CD4-positive, CD25-positive, alpha-beta regulatory T cell (primary cell): ENCODE measurements at regions not wholly inside any gene's neighbourhood (a gene's known extent, or its start where the extent isn't known, plus 50 kb on each side); places are given as distances from the start of the nearest gene placed in this dataset.

Experiments
- ATAC-seq, 2 donors: fragments of 150-1000 bp; cut with Tn5 transposase; one replicate each; pipeline ENCODE4 v1.10.0; 2021; ENCODE audit warnings: low read depth in 2 of 2, moderate number of reproducible peaks in 2 of 2, moderate library complexity in 1 of 2
- DNase-seq, 3 donors: peaks; one replicate each; pipeline versions ENCODE4 v3.0.0 to v3.0.0-alpha.2; 2012 to 2022; ENCODE audit warnings: mixed read lengths in 1 of 3
- H3K27ac ChIP-seq: one replicate; pipeline ENCODE4 v1.7.0; 2013; ENCODE audit warnings: mild to moderate bottlenecking, low read length; ENCODE audit not compliant: insufficient read depth, poor library complexity, severe bottlenecking
- H3K27me3 ChIP-seq: one replicate; pipeline ENCODE4 v1.7.0; 2013; ENCODE audit warnings: low read length; ENCODE audit not compliant: control insufficient read depth, insufficient read depth
- H3K36me3 ChIP-seq: one replicate; pipeline ENCODE4 v1.7.0; 2013; ENCODE audit warnings: mild to moderate bottlenecking, low read length, moderate library complexity; ENCODE audit not compliant: control insufficient read depth, insufficient read depth
- H3K4me1 ChIP-seq: 2 replicates; pipeline ENCODE4 v1.7.0; 2013; ENCODE audit warnings: mild to moderate bottlenecking, low read length; ENCODE audit not compliant: insufficient read depth, control insufficient read depth, poor library complexity, severe bottlenecking
- H3K4me3 ChIP-seq: one replicate; pipeline ENCODE4 v1.7.0; 2013; ENCODE audit warnings: low read depth, mild to moderate bottlenecking, low read length, moderate library complexity
- H3K9me3 ChIP-seq, 2 experiments: 1 replicate in 1 of 2; 2 replicates in 1 of 2; pipeline ENCODE4 v1.7.0; 2013; ENCODE audit warnings: low read length in 2 of 2, mild to moderate bottlenecking in 1 of 2, moderate library complexity in 1 of 2; ENCODE audit not compliant: control insufficient read depth in 2 of 2
- H3K27ac Mint-ChIP-seq, 3 donors: one replicate each; pipeline ENCODE4 v1.8.0; 2020 to 2022; ENCODE audit warnings: mild to moderate bottlenecking in 3 of 3, mixed read lengths in 3 of 3, moderate library complexity in 2 of 3
- H3K27me3 Mint-ChIP-seq: one replicate; pipeline ENCODE4 v1.8.0; 2022; ENCODE audit warnings: mild to moderate bottlenecking, mixed read lengths
- H3K36me3 Mint-ChIP-seq: one replicate; pipeline ENCODE4 v1.8.0; 2020; ENCODE audit warnings: mixed read lengths
- H3K4me1 Mint-ChIP-seq, 4 donors: one replicate each; pipeline ENCODE4 v1.8.0; 2020 to 2022; ENCODE audit warnings: mixed read lengths in 4 of 4, mild to moderate bottlenecking in 1 of 4
- H3K4me3 Mint-ChIP-seq, 4 donors: one replicate each; pipeline ENCODE4 v1.8.0; 2020 to 2022; ENCODE audit warnings: mild to moderate bottlenecking in 4 of 4, mixed read lengths in 4 of 4, moderate library complexity in 3 of 4
- H3K9me3 Mint-ChIP-seq, 7 donors: one replicate each; pipeline ENCODE4 v1.8.0; 2020 to 2022; ENCODE audit warnings: mixed read lengths in 7 of 7, mild to moderate bottlenecking in 3 of 7, moderate library complexity in 2 of 7

DNA sequence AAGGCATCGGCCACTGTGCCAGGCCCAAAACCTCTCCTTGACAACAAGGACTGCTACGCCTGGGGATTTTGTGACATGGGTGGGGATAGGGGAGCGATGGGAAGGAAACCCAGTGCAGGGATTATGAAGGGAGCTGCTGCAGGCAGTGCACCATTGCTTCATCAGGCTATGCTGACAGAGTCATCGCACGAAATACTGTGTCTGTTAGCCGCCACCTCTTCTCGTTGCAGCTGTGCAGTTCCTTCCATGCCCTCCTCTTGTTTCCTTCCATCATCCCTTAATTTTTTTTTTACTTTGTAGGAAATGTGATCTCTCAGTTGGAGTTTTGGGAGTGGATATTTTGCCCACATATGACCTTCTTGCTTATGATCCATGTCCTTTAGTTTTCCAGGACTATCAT lies 178.7 kb downstream of the RFC3 start:
- ATAC-seq (no peak), DNase-seq (no peak)
- Histone ChIP-seq H3K36me3 (no peaks in the 10 kb centered on the region), H3K4me3 (no peak overlapping the region), H3K27ac (no peak overlapping the region), H3K9me3 (no peaks in the 10 kb centered on the region), H3K4me1 (no peaks in the 10 kb centered on the region), H3K27me3 (no peaks in the 10 kb centered on the region)
- H3K27ac Mint-ChIP-seq, result no peak overlapping the region
- H3K27me3 Mint-ChIP-seq, result no peaks in the 10 kb centered on the region
- H3K4me3 Mint-ChIP-seq, result no peak overlapping the region
- H3K9me3 Mint-ChIP-seq, result peaks cover 0 to 3% (median 0%) of the 10 kb centered on the region in 7 donors
- H3K4me1 Mint-ChIP-seq, result no peaks in the 10 kb centered on the region
- H3K36me3 Mint-ChIP-seq, result no peaks in the 10 kb centered on the region

DNA sequence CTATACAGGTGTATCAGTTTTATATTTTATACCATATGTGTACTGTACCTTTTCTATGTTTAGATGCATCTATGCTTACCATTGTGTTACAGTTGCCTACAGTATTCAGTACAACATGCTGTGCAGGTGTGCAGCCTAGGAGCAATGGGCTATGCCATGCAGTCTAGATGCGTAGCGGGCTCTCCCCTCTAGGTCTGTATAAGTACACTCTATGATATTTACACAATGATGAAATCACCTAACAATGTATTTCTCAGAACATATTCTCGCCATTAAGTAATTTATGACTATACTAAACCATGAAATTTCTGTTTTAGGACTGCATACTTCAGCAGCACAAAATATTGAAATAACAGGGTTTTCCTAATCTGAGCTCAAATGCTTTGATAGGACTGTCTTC lies 179.6 kb downstream of the RFC3 start:
- Histone ChIP-seq H3K27ac (no peak overlapping the region), H3K36me3 (no peaks in the 10 kb centered on the region), H3K27me3 (no peaks in the 10 kb centered on the region), H3K4me3 (no peak overlapping the region), H3K4me1 (no peaks in the 10 kb centered on the region), H3K9me3 (no peaks in the 10 kb centered on the region)
- H3K27me3 Mint-ChIP-seq, result no peaks in the 10 kb centered on the region
- DNase-seq (no peak), ATAC-seq (no peak)
- H3K4me3 Mint-ChIP-seq, result no peak overlapping the region
- H3K4me1 Mint-ChIP-seq, result no peaks in the 10 kb centered on the region
- peaks cover 0 to 3% (median 0%) of the 10 kb centered on the region in 7 donors for H3K9me3 Mint-ChIP-seq
- no peak overlapping the region for H3K27ac Mint-ChIP-seq
- no peaks in the 10 kb centered on the region for H3K36me3 Mint-ChIP-seq

DNA sequence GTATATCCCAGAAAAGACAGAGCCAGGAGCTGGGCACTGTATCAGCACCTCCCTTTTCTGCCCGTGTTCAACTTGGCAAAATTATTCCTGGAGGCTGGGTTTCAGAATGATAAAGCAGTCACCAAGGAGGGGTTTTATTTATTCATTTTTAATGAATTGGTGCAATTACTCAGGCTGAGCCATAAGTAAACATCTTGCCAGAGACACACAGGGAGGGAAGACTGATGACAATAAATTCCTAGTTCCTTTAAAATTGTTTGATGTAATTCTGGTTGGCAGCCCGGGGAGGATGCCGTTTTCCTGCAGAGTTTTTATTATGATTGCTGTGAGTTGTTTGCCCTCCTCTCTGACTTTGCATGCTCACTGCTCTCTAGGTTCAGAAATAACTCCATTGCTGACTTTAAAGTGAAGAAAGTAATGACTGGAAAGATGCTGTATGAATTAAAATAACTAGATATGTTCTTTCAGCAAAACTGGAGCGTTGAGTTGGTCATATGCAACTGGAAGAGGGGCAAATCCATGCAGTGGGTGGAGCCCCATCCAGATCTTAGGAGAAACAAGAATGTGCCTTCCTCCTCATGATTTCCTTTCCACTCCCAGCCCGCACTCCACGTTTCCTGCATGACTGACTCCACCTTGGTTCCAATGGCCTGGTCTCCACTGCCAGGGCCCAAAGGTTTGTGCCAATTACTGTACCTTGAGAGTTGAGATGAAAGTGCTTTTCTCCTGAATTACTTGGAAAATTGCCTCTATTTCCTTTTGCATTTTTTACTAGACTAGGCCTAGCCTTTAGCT lies 182.1 kb downstream of the RFC3 start:
- H3K4me3 Mint-ChIP-seq, result no peak overlapping the region
- peaks cover 0 to 4% (median 0%) of the 10 kb centered on the region in 7 donors for H3K9me3 Mint-ChIP-seq
- no peak overlapping the region for H3K4me3 ChIP-seq
- no peaks in the 10 kb centered on the region for H3K27me3 ChIP-seq
- H3K36me3 Mint-ChIP-seq, result no peaks in the 10 kb centered on the region
- DNase-seq (no peak), ATAC-seq (no peak)
- no peaks in the 10 kb centered on the region for H3K4me1 Mint-ChIP-seq
- no peaks in the 10 kb centered on the region for H3K4me1 ChIP-seq
- H3K27ac Mint-ChIP-seq, result no peak overlapping the region
- H3K36me3 ChIP-seq, result no peaks in the 10 kb centered on the region
- H3K27me3 Mint-ChIP-seq, result no peaks in the 10 kb centered on the region
- H3K9me3 ChIP-seq, result no peaks in the 10 kb centered on the region
- H3K27ac ChIP-seq, result no peak overlapping the region

DNA sequence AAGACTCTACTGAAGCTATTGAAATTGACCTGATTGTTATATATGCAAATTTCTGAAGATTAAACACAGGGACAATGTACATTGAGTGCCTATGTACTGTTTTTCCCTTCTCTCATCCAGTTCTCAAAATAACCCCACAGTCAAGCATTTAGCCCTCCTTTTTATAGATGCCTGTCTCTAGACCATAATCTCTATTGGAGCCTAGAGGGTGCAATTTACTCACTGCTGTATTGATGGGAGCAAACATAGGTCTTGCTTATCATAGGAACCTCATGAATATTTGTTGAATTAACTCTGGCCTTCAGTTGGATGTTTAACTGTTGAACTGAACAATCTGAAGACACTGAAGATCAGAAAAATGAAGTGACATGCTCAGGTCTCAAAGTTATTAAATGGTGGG lies 183.0 kb downstream of the RFC3 start:
- no peaks in the 10 kb centered on the region for H3K4me1 ChIP-seq
- ATAC-seq, result no peak
- no peaks in the 10 kb centered on the region for H3K9me3 ChIP-seq
- H3K27ac ChIP-seq, result no peak overlapping the region
- no peak overlapping the region for H3K4me3 Mint-ChIP-seq
- H3K4me1 Mint-ChIP-seq, result no peaks in the 10 kb centered on the region
- no peaks in the 10 kb centered on the region for H3K27me3 Mint-ChIP-seq
- H3K9me3 Mint-ChIP-seq, result peaks cover 0 to 4% (median 0%) of the 10 kb centered on the region in 7 donors
- no peak overlapping the region for H3K4me3 ChIP-seq
- no peak overlapping the region for H3K27ac Mint-ChIP-seq
- no peak for DNase-seq
- no peaks in the 10 kb centered on the region for H3K36me3 ChIP-seq
- H3K36me3 Mint-ChIP-seq, result no peaks in the 10 kb centered on the region
- H3K27me3 ChIP-seq, result no peaks in the 10 kb centered on the region

DNA sequence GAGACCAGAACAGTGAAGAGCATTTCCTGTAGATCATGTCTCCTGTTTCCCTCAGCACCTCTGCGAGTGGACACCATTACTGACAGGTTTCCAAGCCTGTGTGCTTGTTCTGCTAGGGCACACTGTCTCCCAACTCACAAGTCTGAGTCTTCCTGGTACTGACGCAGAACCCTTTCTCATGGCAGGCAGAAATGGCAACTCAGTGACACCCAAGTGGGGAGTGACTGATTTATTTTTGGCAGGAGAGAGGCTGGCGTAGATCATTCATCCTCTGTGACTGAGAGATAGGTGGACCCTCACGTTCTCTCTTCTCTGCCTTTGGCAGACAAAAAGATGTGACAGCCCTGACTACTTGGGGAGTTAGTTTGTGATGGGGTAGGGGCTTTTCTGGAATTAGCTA lies 183.4 kb downstream of the RFC3 start:
- H3K4me3 Mint-ChIP-seq, result no peak overlapping the region
- H3K27me3 ChIP-seq, result no peaks in the 10 kb centered on the region
- H3K36me3 Mint-ChIP-seq, result no peaks in the 10 kb centered on the region
- peak overlapping the region in 1 of 3 donors; percentile 21 for H3K27ac Mint-ChIP-seq
- H3K27me3 Mint-ChIP-seq, result no peaks in the 10 kb centered on the region
- DNase-seq (no peak), ATAC-seq (no peak)
- no peak overlapping the region for H3K4me3 ChIP-seq
- H3K9me3 Mint-ChIP-seq, result peaks cover 0 to 4% (median 0%) of the 10 kb centered on the region in 7 donors
- H3K4me1 ChIP-seq, result no peaks in the 10 kb centered on the region
- no peaks in the 10 kb centered on the region for H3K4me1 Mint-ChIP-seq
- H3K27ac ChIP-seq, result no peak overlapping the region
- no peaks in the 10 kb centered on the region for H3K9me3 ChIP-seq
- H3K36me3 ChIP-seq, result no peaks in the 10 kb centered on the region

DNA sequence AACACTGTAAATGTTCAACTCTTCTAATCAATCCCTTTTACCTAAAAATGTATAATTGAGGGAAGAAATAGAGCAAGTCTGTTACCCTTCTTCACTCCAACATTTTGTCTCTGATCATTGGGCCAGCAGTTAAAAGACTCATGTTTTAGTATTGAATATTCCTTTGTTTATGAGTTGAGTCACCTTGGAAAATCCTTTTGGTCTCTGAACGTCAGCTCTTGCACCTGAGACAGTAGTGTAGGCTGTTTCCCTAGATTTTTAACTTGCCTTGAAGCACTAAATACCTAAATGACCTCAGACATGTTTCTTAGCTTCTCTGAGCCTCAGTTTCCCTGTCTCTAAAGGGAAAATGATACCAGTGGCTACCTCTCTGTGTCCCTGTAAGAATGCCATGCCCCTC lies 184.2 kb downstream of the RFC3 start:
- Mint-ChIP-seq H3K4me3 (no peak overlapping the region), H3K9me3 (peaks cover 0 to 4% (median 0%) of the 10 kb centered on the region in 7 donors), H3K27ac (no peak overlapping the region), H3K4me1 (no peaks in the 10 kb centered on the region), H3K27me3 (no peaks in the 10 kb centered on the region), H3K36me3 (no peaks in the 10 kb centered on the region)
- ATAC-seq (no peak), DNase-seq (no peak)
- no peaks in the 10 kb centered on the region for H3K27me3 ChIP-seq
- no peak overlapping the region for H3K27ac ChIP-seq
- H3K4me1 ChIP-seq, result no peaks in the 10 kb centered on the region
- no peaks in the 10 kb centered on the region for H3K9me3 ChIP-seq
- no peak overlapping the region for H3K4me3 ChIP-seq
- H3K36me3 ChIP-seq, result no peaks in the 10 kb centered on the region

DNA sequence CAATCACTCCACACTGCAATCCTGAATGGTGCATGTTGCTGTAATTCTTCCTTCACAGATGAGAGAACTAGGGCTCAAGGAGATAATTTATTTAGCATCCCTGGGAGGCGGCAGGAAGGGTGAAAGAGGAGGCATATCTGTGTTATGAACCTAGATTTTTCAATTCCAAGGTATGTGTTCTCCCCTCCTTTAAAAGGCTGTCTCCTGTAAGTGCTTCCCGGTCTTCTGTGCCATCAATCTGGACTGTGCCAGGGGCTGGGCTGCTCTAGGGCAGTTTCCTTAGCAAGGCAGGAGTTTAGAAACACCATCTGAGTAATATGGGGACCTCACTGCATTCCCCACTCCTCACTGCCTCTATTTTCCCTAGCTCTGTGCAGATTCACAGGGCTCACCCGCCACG lies 185.0 kb downstream of the RFC3 start:
- no peak overlapping the region for H3K4me3 ChIP-seq
- H3K4me3 Mint-ChIP-seq, result no peak overlapping the region
- no peaks in the 10 kb centered on the region for H3K9me3 ChIP-seq
- no peak overlapping the region for H3K27ac ChIP-seq
- no peaks in the 10 kb centered on the region for H3K27me3 Mint-ChIP-seq
- no peak for DNase-seq
- H3K4me1 Mint-ChIP-seq, result no peaks in the 10 kb centered on the region
- H3K27ac Mint-ChIP-seq, result no peak overlapping the region
- H3K36me3 Mint-ChIP-seq, result no peaks in the 10 kb centered on the region
- peaks cover 0 to 2% (median 0%) of the 10 kb centered on the region in 7 donors for H3K9me3 Mint-ChIP-seq
- no peaks in the 10 kb centered on the region for H3K36me3 ChIP-seq
- no peaks in the 10 kb centered on the region for H3K4me1 ChIP-seq
- no peak for ATAC-seq
- H3K27me3 ChIP-seq, result no peaks in the 10 kb centered on the region

DNA sequence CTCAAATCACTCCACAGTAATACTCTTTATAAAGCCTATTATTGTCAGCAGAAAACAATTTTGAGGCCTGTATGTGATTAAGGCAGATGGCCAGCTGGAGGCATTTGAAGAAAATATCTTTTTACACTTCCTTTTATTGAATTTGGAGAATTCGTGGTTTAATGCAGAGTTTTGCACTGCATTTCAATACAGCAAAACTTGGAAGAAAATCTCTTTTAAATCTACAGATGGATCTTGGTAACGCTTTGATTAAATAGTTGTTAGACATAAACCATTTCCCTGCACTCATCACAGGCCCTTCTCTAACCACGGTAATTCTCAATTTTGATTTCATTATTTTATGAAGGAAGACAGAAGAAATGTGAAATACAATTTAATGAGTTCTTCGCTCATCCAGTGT lies 185.7 kb downstream of the RFC3 start:
- H3K36me3 ChIP-seq, result no peaks in the 10 kb centered on the region
- Mint-ChIP-seq H3K4me3 (no peak overlapping the region), H3K9me3 (peaks cover 0 to 2% (median 0%) of the 10 kb centered on the region in 7 donors), H3K27me3 (no peaks in the 10 kb centered on the region), H3K27ac (no peak overlapping the region), H3K36me3 (no peaks in the 10 kb centered on the region), H3K4me1 (no peaks in the 10 kb centered on the region)
- no peaks in the 10 kb centered on the region for H3K9me3 ChIP-seq
- H3K4me3 ChIP-seq, result no peak overlapping the region
- DNase-seq (no peak), ATAC-seq (no peak)
- H3K4me1 ChIP-seq, result no peaks in the 10 kb centered on the region
- no peaks in the 10 kb centered on the region for H3K27me3 ChIP-seq
- no peak overlapping the region for H3K27ac ChIP-seq
